ENCODE measurements at regions not wholly inside any gene's neighbourhood (a gene's known extent, or its start where the extent isn't known, plus 50 kb on each side); places are given as distances from the start of the nearest gene placed in this dataset.
A peak's percentile ranks its signal among the peaks of the same experiment; 100 is the strongest.

- intact Hi-C loops (cut with micrococcal nuclease) = no loop called here
- Mint-ChIP-seq H3K4me1 (ENCODE audit: low read depth) (peaks cover 64% of the 10 kb centered on the region), H3K27ac (no peak overlapping the region), H3K27me3 (ENCODE audit: low read depth) (no peaks in the 10 kb centered on the region), H3K36me3 (ENCODE audit: low read depth) (no peaks in the 10 kb centered on the region), H3K4me3 (no peak overlapping the region), H3K9me3 (peaks cover 4% of the 10 kb centered on the region)
- DNase-seq = no peak
- CTCF ChIA-PET = no interaction called here
These were observed 75.7 kb upstream of the SFMBT2 start for GRCh38 chr10:7486528-7486927.

GRCh38 chr10:7485799-7486198 is 75.0 kb upstream of the SFMBT2 start:
- Mint-ChIP-seq H3K9me3 (no peaks in the 10 kb centered on the region), H3K4me3 (no peak overlapping the region), H3K27me3 (ENCODE audit: low read depth) (no peaks in the 10 kb centered on the region), H3K27ac (no peak overlapping the region), H3K4me1 (ENCODE audit: low read depth) (peaks cover 65% of the 10 kb centered on the region), H3K36me3 (ENCODE audit: low read depth) (no peaks in the 10 kb centered on the region)
- intact Hi-C loops (cut with micrococcal nuclease) = loop anchor here (2.0 kb wide), 1 partner anchor 229 kb away; no protein-coding TSS in a partner anchor
- DNase-seq = no peak
- CTCF ChIA-PET = interaction anchor here (1.9 kb wide), 1 partner anchor 40 kb away, joined by 5 read pairs; no protein-coding TSS in a partner anchor

- Mint-ChIP-seq H3K4me1 (ENCODE audit: low read depth) (peaks cover 71% of the 10 kb centered on the region), H3K27me3 (ENCODE audit: low read depth) (no peaks in the 10 kb centered on the region), H3K4me3 (peak overlapping the region; percentile 57), H3K36me3 (ENCODE audit: low read depth) (no peaks in the 10 kb centered on the region), H3K9me3 (no peaks in the 10 kb centered on the region), H3K27ac (no peak overlapping the region)
- CTCF ChIA-PET = interaction anchor here (1.9 kb wide), 1 partner anchor 40 kb away, joined by 5 read pairs; no protein-coding TSS in a partner anchor
- intact Hi-C loops (cut with micrococcal nuclease) = loop anchor here (2.0 kb wide), 1 partner anchor 228 kb away; no protein-coding TSS in a partner anchor
- DNase-seq = no peak
These were observed 74.4 kb upstream of the SFMBT2 start for GRCh38 chr10:7485244-7485556.

GRCh38 chr10:7484456-7485243 is 73.8 kb upstream of the SFMBT2 start:
- intact Hi-C loops (cut with micrococcal nuclease) = loop anchor here (1.0 to 2.0 kb wide), 3 partner anchors 8 to 228 kb away; partner anchors contain the start of gene SFMBT2
- peak overlapping the region; percentile 60 for H3K4me3 Mint-ChIP-seq
- DNase-seq = peak; percentile 76
- H3K36me3 Mint-ChIP-seq (ENCODE audit: low read depth) = no peaks in the 10 kb centered on the region
- H3K9me3 Mint-ChIP-seq = no peaks in the 10 kb centered on the region
- peak overlapping the region; percentile 71 for H3K27ac Mint-ChIP-seq
- no peaks in the 10 kb centered on the region for H3K27me3 Mint-ChIP-seq (ENCODE audit: low read depth)
- H3K4me1 Mint-ChIP-seq (ENCODE audit: low read depth) = peaks cover 76% of the 10 kb centered on the region
- CTCF ChIA-PET = interaction anchor here (0.6 to 1.9 kb wide), 2 partner anchors 41 to 879 kb away, joined by 5 read pairs; no protein-coding TSS in a partner anchor

- intact Hi-C loops (cut with micrococcal nuclease) = loop anchor here (1.0 to 2.0 kb wide), 3 partner anchors 8 to 227 kb away; partner anchors contain the start of gene SFMBT2
- peaks cover 76% of the 10 kb centered on the region for H3K4me1 Mint-ChIP-seq (ENCODE audit: low read depth)
- H3K27ac Mint-ChIP-seq = peak overlapping the region; percentile 59
- no peaks in the 10 kb centered on the region for H3K27me3 Mint-ChIP-seq (ENCODE audit: low read depth)
- H3K9me3 Mint-ChIP-seq = no peaks in the 10 kb centered on the region
- H3K36me3 Mint-ChIP-seq (ENCODE audit: low read depth) = no peaks in the 10 kb centered on the region
- H3K4me3 Mint-ChIP-seq = peak overlapping the region; percentile 11
- CTCF ChIA-PET = interaction anchor here (0.6 to 1.9 kb wide), 2 partner anchors 42 to 880 kb away, joined by 5 read pairs; no protein-coding TSS in a partner anchor
- DNase-seq = no peak
These were observed 73.0 kb upstream of the SFMBT2 start for GRCh38 chr10:7483848-7484247.

- CTCF ChIA-PET = no interaction called here
- H3K9me3 Mint-ChIP-seq = no peaks in the 10 kb centered on the region
- no peaks in the 10 kb centered on the region for H3K36me3 Mint-ChIP-seq (ENCODE audit: low read depth)
- H3K27ac Mint-ChIP-seq = no peak overlapping the region
- no peak overlapping the region for H3K4me3 Mint-ChIP-seq
- no peak for DNase-seq
- intact Hi-C loops (cut with micrococcal nuclease) = no loop called here
- no peaks in the 10 kb centered on the region for H3K27me3 Mint-ChIP-seq (ENCODE audit: low read depth)
- H3K4me1 Mint-ChIP-seq (ENCODE audit: low read depth) = peaks cover 73% of the 10 kb centered on the region
These were observed 72.2 kb upstream of the SFMBT2 start for GRCh38 chr10:7482992-7483391.

GRCh38 chr10:7481368-7481765 is 70.5 kb upstream of the SFMBT2 start:
- no peak for DNase-seq
- peaks cover 2% of the 10 kb centered on the region for H3K9me3 Mint-ChIP-seq
- H3K36me3 Mint-ChIP-seq (ENCODE audit: low read depth) = no peaks in the 10 kb centered on the region
- intact Hi-C loops (cut with micrococcal nuclease) = no loop called here
- H3K27me3 Mint-ChIP-seq (ENCODE audit: low read depth) = no peaks in the 10 kb centered on the region
- no peak overlapping the region for H3K27ac Mint-ChIP-seq
- CTCF ChIA-PET = no interaction called here
- H3K4me1 Mint-ChIP-seq (ENCODE audit: low read depth) = peaks cover 73% of the 10 kb centered on the region
- no peak overlapping the region for H3K4me3 Mint-ChIP-seq

GRCh38 chr10:7480742-7481367 is 70.0 kb upstream of the SFMBT2 start:
- Mint-ChIP-seq H3K4me3 (no peak overlapping the region), H3K27me3 (ENCODE audit: low read depth) (no peaks in the 10 kb centered on the region), H3K9me3 (peaks cover 2% of the 10 kb centered on the region), H3K4me1 (ENCODE audit: low read depth) (peaks cover 73% of the 10 kb centered on the region), H3K36me3 (ENCODE audit: low read depth) (no peaks in the 10 kb centered on the region), H3K27ac (no peak overlapping the region)
- DNase-seq = no peak
- intact Hi-C loops (cut with micrococcal nuclease) = no loop called here
- CTCF ChIA-PET = no interaction called here

- intact Hi-C loops (cut with micrococcal nuclease) = loop anchor here (2.0 kb wide), 1 partner anchor 309 kb away; the partner anchor contains the start of gene ATP5F1C
- H3K9me3 Mint-ChIP-seq = peaks cover 2% of the 10 kb centered on the region
- no peak overlapping the region for H3K27ac Mint-ChIP-seq
- no peak overlapping the region for H3K4me3 Mint-ChIP-seq
- H3K27me3 Mint-ChIP-seq (ENCODE audit: low read depth) = no peaks in the 10 kb centered on the region
- H3K36me3 Mint-ChIP-seq (ENCODE audit: low read depth) = no peaks in the 10 kb centered on the region
- CTCF ChIA-PET = no interaction called here
- DNase-seq = no peak
- H3K4me1 Mint-ChIP-seq (ENCODE audit: low read depth) = peaks cover 66% of the 10 kb centered on the region
These were observed 69.2 kb upstream of the SFMBT2 start for GRCh38 chr10:7479861-7480598.

- H3K36me3 Mint-ChIP-seq (ENCODE audit: low read depth) = no peaks in the 10 kb centered on the region
- no peak overlapping the region for H3K27ac Mint-ChIP-seq
- intact Hi-C loops (cut with micrococcal nuclease) = loop anchor here (2.0 kb wide), 1 partner anchor 310 kb away; the partner anchor contains the start of gene ATP5F1C
- no peak for DNase-seq
- CTCF ChIA-PET = no interaction called here
- no peak overlapping the region for H3K4me3 Mint-ChIP-seq
- no peaks in the 10 kb centered on the region for H3K27me3 Mint-ChIP-seq (ENCODE audit: low read depth)
- H3K9me3 Mint-ChIP-seq = peaks cover 2% of the 10 kb centered on the region
- peaks cover 58% of the 10 kb centered on the region for H3K4me1 Mint-ChIP-seq (ENCODE audit: low read depth)
These were observed 68.1 kb upstream of the SFMBT2 start for GRCh38 chr10:7478727-7479457.

- Mint-ChIP-seq H3K9me3 (peaks cover 2% of the 10 kb centered on the region), H3K36me3 (ENCODE audit: low read depth) (no peaks in the 10 kb centered on the region), H3K4me3 (no peak overlapping the region), H3K27me3 (ENCODE audit: low read depth) (no peaks in the 10 kb centered on the region), H3K27ac (no peak overlapping the region), H3K4me1 (ENCODE audit: low read depth) (peaks cover 50% of the 10 kb centered on the region)
- no peak for DNase-seq
- CTCF ChIA-PET = no interaction called here
- intact Hi-C loops (cut with micrococcal nuclease) = loop anchor here (2.0 kb wide), 1 partner anchor 311 kb away; the partner anchor contains the start of gene ATP5F1C
These were observed 66.9 kb upstream of the SFMBT2 start for GRCh38 chr10:7477538-7478334.

Data from activated naive CD4-positive, alpha-beta T cell treated with anti-CD3 and anti-CD28 coated beads for 36 hours (primary cell).